Suprapubic skin (tissue), 4 donors: ENCODE measurements at regions not wholly inside any gene's neighbourhood (a gene's known extent, or its start where the extent isn't known, plus 50 kb on each side); places are given as distances from the start of the nearest gene placed in this dataset.

ENCODE experiments used
- CTCF ChIP-seq, 2 donors: fragments of 200-600 bp in 1 of 2; fragments of 450-650 bp in 1 of 2; sonication (generic) in 1 of 2; IDR thresholded peaks; one replicate each; pipeline ENCODE4 v1.5.1; 2016 to 2019; ENCODE audit warnings: antibody characterized with exemption in 2 of 2, mild to moderate bottlenecking in 1 of 2, moderate library complexity in 1 of 2
- POLR2A ChIP-seq, 2 donors: fragments of 450-650 bp; IDR thresholded peaks; one replicate each; pipeline ENCODE4 v1.6.1; 2017; ENCODE audit warnings: antibody characterized with exemption in 2 of 2, mild to moderate bottlenecking in 2 of 2, moderate library complexity in 2 of 2
- POLR2AphosphoS5 ChIP-seq, 3 donors: sonication (generic); formaldehyde crosslinking; IDR thresholded peaks; one replicate each; pipeline ENCODE4 v1.6.1; 2017; ENCODE audit warnings: antibody characterized with exemption in 3 of 3

- TF ChIP-seq CTCF (IDR thresholded peaks at IDR 0.05) (no peak), POLR2AphosphoS5 (IDR thresholded peaks at IDR 0.05) (no peak), POLR2A (IDR thresholded peaks at IDR 0.05) (no peak)
These were observed 51.9 kb upstream of the ATP2B2 start for GRCh38 chr3:10557250-10557649.
